ENCODE measurements at regions not wholly inside any gene's neighbourhood (a gene's known extent, or its start where the extent isn't known, plus 50 kb on each side); places are given as distances from the start of the nearest gene placed in this dataset.

- no peak for TF ChIP-seq CTCF (conservative IDR thresholded peaks at IDR 0.05; ENCODE audit: low read depth, low read length)
- H3K4me3 ChIP-seq (ENCODE audit: low read length), result no peak overlapping the region
- DNase-seq (ENCODE audit: low read depth), result no peak
Observed at GRCh38 chr14:21989090-21989489, 315.5 kb upstream of the OR4E1 start.

DNA sequence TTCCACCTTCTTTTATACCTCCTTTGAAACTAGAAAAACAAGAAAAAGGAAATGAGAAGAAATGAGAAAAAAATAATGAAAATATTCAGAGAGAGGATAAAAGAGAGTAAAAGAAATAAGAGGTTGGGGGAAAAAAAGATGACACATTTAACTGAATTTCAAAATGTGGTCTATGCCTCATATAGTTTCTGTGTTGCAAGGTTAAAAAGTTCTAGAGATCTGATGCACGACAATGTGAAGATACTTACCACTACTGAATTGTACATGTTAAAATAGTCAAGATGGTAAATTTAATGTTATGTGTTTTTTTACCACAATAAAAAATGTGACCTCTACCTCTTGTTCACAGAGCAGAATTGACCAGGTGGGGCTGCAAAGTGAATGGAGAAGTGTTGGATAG, 314.8 kb upstream of the OR4E1 start:
- DNase-seq (ENCODE audit: low read depth), result no peak
- no peak for TF ChIP-seq CTCF (conservative IDR thresholded peaks at IDR 0.05; ENCODE audit: low read depth, low read length)
- no peak overlapping the region for H3K4me3 ChIP-seq (ENCODE audit: low read length)

GRCh38 chr14:21987937-21988336, 314.3 kb upstream of the OR4E1 start:
- peak; percentile 7 for DNase-seq (ENCODE audit: low read depth)

DNA sequence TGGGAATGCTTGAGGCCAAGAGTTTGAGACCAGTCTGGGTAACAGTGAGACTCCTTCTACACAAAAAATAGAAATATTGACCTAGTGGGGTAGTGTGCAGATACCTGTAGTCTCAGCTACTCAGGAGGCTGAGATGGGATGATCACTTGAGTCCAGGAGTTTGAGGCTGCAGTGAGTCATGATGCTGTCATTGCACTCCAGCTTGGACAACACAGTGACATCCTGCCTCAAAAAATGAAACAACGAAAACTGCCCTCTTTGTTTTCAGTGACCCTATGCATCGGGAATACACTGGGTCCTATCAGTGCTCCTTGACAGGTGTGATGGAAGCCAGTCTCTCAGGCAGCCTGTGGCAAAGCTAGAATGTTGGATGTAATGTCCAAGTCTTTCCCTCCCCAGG, 311.5 kb upstream of the OR4E1 start:
- no peak overlapping the region for H3K4me3 ChIP-seq (ENCODE audit: low read length)
- no peak for TF ChIP-seq CTCF (conservative IDR thresholded peaks at IDR 0.05; ENCODE audit: low read depth, low read length)
- DNase-seq (ENCODE audit: low read depth), result no peak

More at GRCh38 chr14:21987937-21988336, 314.3 kb upstream of the OR4E1 start:
- TF ChIP-seq CTCF (conservative IDR thresholded peaks at IDR 0.05; ENCODE audit: low read depth, low read length), result peak; percentile 75
- no peak overlapping the region for H3K4me3 ChIP-seq (ENCODE audit: low read length)

- no peak for TF ChIP-seq CTCF (conservative IDR thresholded peaks at IDR 0.05; ENCODE audit: low read depth, low read length)
- DNase-seq (ENCODE audit: low read depth), result no peak
- no peak overlapping the region for H3K4me3 ChIP-seq (ENCODE audit: low read length)
Observed at GRCh38 chr14:21978999-21979314, 305.3 kb upstream of the OR4E1 start.

DNA sequence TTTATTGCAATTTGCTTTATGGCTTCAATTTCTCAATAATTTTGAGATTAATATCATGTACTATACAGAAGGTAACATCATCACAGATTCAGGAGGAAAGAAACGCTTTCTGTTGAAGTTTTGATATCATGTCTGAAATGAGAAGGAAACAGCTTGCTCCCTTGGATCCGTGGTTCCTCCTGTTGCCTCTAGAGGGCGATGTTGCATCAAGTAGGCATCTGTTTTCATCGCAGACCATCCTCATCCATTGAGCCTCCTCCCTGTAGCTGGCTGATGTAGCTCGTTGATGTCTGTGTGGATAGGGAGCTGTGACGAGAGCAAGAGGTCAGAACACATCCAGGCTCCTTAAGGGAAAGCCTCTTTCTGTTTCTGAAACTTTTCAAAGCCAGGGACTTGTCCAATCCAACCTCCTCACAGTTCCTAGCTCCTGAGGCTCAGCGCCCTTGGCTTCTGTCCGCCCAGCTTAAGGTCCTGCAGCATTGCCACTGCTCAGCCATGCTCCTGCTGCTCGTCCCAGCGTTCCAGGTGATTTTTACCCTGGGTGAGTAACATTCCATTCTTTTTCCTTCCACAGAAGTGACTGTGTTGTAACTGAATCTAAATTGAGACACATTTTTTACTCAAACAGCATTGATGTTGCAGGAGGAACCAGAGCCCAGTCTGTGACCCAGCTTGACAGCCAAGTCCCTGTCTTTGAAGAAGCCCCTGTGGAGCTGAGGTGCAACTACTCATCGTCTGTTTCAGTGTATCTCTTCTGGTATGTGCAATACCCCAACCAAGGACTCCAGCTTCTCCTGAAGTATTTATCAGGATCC, 304.8 kb upstream of the OR4E1 start:
- TF ChIP-seq CTCF (conservative IDR thresholded peaks at IDR 0.05; ENCODE audit: low read depth, low read length), result peak; percentile 82
- DNase-seq (ENCODE audit: low read depth), result no peak
- no peak overlapping the region for H3K4me3 ChIP-seq (ENCODE audit: low read length)

DNA sequence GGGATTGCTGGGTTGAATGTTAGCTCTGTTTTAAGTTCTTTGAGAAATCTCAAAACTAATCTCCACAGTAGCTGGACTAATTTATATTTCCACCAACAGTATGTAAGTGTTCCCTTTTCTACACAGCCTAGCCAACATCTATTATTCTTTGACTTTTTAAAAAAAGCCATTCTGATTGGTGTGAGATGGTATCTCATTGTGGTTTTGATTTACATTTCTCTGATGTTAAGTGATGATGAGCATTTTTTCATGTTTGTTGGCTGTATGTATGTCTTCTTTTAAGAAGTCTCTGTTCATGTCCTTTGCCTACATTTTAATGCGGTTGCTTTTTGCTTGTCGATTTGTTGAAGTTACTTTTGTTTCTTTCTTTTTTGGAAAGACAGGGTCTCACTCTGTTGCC, 301.1 kb upstream of the OR4E1 start:
- H3K4me3 ChIP-seq (ENCODE audit: low read length), result no peak overlapping the region
- no peak for TF ChIP-seq CTCF (conservative IDR thresholded peaks at IDR 0.05; ENCODE audit: low read depth, low read length)
- no peak for DNase-seq (ENCODE audit: low read depth)

Measured in retinal pigment epithelial cell (primary cell).